HG02981 (cell line): ENCODE measurements at regions not wholly inside any gene's neighbourhood (a gene's known extent, or its start where the extent isn't known, plus 50 kb on each side); places are given as distances from the start of the nearest gene placed in this dataset.
"Not testable (repeated sequence)": the region's sequence is repeated elsewhere in the genome, so short reads cannot be mapped to it uniquely, and the experiment has no call there.

Source experiments
- ATAC-seq: cut with Tn5 transposase; IDR thresholded peaks from one replicate; pipeline ENCODE4 v1.9.1; 2021; ENCODE audit warnings: mild to moderate bottlenecking, moderate library complexity; ENCODE audit not compliant: unreplicated experiment

DNA sequence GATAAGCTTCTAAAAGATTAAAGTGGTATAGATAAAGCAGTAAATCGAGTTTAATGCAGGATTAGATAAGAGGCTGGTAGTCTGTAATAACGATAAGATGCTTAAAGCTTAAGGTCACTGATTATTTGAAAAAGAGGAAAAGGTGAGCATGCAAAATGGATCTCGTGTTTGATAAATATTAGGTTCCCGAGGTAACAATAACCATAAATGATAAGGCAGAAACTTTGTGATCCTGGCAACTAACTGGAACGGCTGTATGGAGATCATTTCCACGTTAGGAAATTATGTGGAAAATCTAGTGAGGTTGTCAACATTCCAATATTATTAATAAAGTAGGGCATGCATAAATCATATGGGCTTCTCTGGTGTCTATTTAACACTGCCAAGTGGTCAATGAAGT is 255.5 kb downstream of the EFCAB11 start:
- ATAC-seq, result no peak

DNA sequence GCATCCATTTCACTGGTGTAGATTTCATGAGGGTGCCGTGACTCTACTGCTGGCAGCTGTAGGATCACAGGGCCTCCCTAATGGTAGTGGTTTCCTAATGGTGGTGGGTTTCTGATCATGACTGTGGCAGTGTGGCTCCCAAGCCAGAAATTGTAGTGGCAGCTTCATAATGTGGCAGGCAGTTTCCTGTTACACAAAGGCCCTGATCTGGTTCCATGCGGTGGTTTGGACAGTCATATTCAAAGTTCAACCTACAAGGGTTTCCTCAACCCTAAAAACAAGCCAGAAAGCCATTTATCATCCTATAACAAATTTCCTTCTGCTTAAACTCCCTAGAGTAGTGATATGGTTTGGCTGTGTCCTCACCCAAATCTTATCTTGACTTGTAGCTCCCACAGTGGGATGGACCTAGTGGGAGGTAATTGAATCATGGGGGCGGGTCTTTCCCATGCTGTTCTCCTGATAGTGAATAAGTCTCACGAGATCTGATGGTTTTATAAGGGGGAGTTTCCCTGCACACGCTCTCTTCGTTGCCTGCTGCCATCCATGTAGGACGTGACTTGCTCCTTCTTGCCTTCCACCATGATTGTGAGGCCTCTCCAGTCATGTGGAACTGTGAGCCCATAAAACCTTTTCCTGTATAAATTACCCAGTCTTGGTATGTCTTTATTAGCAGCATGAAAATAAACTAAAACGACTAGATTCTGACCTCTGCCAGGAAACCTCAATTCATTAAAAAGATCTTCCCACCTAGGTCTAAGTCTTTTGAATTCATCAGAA is 257.1 kb downstream of the EFCAB11 start:
- ATAC-seq, result no peak

DNA sequence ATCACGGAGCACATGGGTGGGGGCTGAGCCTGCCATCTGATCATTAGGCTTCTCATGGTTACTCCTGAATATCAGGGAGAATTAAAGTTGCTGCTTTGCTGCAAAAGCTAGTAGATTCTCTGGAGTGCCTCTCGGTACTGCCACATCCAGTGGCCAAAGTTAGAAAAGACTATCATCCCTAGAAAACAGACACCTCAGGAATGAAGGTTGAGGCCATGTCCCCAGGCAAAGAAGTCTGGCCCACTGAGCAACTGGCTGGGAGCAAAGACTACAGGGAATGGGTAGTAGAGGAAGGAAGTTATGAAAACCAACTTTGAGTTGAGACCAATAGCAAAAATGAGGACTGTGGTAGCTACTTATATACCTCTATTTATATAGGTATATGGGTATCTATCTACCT is 258.7 kb downstream of the EFCAB11 start:
- no peak for ATAC-seq

DNA sequence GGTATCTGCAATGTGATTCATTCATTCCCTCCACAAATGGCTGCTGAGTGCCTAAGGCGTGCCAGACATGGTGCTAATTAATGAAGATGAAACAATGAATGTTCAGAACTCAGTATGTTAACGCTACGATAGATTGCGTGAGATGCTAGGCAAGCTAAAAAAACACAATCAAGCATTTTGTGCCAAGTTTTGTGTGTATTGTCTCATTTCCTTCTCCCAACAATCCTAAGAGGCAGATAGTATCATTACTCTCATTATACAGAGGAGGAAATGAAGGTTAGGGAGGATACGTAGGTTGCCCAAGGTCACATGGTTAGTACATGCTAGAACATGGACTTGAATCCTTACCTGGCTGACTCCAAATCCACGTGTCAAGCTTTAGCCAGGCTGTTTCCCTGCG is 264.4 kb downstream of the EFCAB11 start:
- ATAC-seq, result no peak

DNA sequence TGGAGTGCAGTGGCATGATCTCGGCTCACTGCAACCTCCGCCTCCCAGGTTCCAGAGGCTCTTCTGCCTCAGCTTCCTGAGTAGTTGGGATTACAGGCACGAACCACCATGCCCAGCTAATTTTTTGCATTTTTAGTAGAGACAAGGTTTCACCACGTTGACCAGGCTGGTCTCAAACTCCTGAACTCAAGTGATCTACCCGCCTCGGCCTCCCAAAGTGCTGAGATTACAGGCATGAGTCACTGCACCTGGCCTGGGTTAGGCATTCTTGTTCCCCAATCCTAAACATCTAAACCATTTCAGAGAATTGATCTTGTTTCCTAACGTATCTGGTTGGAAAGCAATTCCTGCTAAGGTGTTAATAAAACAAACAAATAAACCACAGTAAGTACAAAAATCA is 264.8 kb downstream of the EFCAB11 start:
- ATAC-seq, result not testable (repeated sequence)

DNA sequence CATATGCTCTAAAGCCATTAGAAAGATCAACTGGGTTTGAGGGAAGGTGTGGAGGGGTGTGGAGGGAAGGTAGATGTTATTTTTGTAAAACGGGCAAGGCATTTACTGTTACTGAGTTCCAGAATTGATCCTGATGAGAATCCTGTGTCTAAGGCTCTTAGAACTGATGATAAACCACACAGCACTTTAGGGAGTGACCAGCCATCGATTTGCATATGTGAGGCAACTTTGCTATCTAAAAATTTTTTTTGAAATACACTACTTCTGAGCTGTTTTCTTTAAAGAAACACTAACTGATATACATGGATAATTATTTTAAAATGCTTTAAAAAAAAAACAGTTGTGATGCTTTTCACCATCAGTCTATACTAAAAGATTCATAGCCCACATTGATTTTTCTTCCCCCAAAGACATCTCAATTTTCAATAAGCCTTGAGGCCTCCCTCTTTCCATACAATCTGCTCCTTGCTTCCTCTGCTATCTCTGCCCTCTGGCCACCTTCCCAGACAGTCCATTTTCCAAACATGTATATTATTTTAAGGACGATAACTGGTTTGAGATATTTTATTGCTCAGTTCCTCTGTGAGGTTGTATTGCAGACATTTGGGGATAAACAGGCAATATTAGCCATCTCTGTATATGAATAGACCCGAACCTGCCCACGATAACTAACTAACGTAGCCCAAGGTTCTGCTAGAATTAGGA is 265.9 kb downstream of the EFCAB11 start:
- ATAC-seq, result no peak

DNA sequence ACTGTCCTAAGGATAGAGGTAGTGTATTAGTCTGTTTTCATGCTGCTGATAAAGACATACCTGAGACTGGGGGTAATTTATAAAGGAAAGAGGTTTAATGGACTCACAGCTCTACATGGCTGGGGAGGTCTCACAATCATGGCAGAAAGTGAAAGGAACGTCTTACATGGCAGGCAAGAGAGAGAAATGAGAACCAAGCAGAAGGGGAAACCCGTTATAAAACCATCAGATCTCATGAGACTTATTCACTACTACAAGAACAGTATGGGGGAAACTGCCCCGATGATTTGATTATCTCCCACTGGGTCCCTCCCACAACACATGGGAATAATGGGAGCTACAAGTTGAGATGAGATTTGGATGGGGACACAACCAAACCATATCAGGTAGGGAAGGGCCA is 267.4 kb downstream of the EFCAB11 start:
- ATAC-seq, result not testable (repeated sequence)

DNA sequence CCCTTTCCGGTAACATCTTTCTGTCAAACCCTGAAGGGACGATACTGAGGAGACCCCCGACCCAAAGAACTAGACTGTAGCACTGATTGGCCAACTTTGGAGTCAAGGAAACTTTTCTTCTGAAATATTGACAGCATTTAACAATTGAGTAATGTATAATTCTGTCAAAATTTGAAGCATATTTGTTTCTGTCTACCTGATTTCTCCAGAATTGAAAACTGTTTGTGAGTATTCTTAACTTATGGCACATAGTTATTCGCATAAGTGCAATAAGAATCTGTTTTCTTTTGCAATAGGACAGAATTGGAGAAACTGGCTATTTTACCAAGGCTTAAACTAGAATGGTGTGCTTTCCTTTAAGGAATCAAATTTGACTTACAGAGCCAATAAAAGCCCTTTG is 267.1 kb upstream of the FOXN3 start:
- no peak for ATAC-seq

DNA sequence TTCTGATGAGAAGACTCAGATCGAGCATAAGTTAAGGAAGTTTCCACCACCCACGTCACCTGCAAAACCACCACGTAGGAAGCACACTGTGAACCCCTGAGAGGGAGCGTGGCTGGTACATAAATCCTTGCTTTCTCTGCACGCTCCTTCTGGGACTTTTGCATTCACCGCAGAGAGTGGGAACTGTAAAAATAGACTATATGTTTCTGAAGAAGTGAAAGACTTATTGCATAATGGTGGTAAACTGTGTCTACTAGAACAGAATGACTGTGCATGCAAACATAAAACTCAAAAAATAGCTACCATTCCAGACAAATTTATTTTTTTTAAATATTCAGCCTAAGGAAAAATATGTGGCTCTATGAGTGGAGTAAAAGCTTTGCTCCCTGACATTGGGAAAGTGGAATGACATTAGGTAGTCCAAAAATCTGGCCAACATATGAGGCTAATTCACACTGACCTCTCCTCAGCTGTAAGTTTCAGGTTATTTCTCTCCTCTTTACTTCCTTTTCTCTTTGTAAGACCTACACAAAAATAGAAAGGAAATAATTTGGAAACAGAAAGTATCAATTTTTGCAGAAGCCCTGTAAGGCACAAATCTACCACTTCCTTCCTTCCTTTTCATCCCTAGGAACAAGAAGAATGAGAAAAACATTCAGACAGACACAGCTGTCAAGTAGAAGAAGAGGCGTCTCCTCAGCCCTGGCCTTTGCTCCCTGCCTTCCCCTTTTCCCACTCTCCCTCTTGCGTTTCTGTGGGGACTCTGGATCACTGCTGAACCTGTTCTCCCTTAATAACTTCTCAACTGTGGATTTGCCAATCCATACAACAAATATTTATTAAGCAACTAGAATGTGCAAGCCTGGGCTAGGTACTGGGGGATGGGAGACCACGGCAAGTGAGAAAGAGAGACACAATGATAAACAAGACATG is 264.3 kb upstream of the FOXN3 start:
- peak; percentile 76 for ATAC-seq

DNA sequence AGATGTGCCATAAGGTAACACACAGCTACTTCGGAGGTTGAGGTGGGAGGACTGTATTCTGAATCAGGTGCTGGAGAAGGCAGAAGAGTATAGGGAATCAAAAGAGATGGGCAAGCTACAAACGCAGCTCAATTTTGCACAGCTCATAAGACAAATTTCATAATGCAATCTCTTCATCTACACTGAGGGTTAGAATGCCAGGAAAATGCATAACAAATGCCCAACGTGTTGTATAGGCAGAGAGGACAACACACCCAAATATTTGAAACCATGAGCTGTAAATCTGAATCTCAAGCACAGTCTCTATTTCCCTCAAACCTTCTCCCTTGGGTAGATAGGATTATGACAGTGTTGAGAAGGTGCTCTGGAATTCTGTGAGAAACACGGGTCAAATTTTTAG is 263.1 kb upstream of the FOXN3 start:
- ATAC-seq, result no peak

DNA sequence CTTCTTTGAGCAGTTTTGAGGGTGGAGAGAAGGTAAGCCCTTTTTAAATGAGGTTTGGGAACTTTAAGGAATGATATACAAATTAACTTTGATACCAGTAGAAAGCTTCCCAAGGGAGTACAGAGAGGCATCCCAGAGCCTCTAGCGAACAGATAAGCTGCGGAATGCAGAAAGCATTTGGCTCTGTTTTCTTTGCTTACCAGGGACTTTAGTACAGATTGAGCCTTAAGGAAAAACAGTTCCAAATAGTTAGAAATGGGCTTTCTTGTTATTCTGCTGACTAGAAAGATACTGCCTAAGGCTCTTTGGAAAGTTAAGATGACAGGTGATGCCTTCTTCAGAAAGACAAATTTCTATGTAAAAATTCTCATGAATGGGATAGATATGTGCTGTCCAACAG is 261.7 kb upstream of the FOXN3 start:
- ATAC-seq, result no peak

DNA sequence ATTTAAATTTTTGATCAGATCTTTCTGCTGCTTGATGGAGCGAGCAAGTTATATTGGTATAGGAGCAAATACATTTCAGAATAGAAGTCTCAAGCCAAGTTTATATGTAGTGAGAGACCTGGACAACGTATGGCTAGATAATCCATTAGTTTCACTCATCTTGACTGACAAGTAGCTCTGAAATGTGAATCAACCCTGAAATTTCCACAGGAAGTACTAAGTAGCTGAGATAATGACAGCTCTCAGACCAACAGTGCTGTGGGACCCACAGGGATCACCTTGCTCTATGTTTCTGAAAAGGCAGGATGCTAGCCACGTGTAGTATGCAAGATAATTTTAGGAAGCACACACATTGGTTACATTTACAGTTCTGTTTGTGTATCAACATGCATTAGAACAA is 258.6 kb upstream of the FOXN3 start:
- no peak for ATAC-seq

DNA sequence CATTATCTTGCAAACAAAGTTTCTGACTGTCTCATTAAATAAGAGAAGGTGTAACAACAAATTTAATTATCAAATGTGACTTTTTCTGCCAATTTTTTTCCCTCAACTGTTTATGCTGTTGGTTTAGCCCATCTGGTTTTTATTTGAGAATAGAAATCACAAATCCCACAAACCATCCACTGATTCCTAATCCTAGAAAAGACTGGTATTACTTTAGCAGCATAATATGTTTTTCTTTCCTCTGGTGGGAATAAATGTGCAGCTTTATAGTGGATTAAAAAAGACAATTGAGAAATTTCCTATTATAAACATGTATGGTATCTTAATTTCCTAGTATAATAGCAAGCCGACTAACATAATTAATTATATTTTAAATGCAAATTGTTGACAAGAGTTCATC is 257.9 kb upstream of the FOXN3 start:
- no peak for ATAC-seq

DNA sequence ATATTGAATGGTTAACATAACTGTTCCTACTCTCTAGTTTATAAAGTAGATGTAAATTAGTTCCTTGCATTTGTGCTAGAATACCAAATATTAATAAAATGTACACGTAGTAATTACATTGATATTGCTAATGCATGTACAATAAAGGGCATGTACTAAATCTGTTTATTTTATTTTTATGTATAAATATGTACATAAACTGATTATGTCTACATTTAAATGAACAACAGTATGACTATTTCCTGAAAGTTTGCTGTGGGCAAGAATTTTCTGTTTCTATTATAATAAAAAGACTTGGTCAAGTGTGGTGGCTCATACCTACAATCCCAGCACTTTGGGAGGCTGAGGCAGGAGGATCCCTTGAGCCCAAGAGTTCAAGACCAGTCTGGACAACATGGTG is 257.2 kb upstream of the FOXN3 start:
- ATAC-seq, result no peak

DNA sequence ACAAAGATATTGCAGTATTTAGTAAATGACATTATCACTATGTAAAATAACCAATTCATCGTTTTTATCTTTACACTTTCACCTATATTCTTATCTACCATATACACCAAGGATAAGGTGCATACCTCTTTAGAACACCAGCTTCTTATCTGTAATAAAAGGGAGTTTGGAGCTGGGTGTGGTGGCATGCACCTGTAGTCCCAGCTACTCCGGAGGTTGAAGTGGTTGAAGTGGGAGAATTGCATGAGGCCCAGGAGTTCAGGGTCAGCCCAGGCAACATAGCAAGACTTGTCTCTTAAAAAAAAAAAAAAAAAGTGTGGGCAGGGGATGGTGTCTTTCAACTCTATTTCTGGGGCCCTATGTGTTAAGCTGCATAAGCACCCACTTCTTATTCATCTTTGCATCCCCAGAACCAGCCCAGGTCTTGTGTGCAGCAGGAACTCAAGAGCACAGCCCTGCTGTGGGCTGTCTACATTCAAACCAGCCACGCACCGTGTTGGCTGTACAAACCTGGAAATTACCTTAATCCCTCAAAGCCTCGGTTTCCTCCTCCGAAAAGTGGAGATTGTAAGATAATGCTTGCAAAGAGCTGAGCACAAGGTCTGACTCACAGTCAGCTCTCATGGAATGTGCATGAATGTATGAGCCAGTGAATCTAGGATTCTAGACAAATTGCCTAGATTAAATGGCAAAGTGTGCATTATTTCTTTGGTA is 256.6 kb upstream of the FOXN3 start:
- no peak for ATAC-seq

DNA sequence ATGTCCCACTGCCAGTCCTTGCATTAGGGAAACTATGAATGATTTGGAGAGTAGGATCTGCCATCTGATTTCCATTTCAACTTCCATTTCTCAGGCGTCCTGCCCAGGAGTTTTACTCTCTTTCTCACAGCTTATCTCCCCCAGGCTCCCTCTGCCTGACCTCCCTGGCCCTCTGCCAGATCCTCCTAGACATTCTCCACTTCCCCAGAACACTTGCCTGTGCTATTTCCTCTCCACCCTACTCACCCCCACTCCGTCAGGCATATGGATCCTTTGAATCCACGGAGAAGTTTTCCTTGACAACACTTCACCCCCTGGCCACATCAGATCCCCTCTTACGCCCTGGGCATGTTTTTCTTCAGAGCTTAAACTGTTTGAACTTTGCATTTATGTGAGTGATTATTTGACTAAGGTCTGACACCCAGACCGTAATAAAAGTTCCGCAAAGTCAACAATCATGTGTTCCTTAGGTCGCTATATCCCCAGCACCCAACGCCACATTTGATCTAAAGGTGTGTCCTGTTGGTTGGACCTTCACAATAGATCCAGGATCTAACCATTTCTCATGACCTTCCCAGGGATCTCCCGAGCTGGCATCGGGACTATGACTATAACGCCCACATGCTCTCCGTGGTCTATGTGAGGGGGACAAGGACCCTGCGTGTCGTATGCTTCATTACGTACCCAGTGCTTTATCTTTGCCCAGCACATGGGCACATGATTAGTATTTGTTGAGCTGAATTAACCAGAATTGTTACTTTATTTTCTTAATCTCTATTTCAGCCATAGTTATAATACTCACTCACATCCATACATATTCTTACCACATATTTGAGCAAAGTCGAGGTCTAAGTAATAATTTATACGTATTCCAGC is 255.8 kb upstream of the FOXN3 start:
- no peak for ATAC-seq

DNA sequence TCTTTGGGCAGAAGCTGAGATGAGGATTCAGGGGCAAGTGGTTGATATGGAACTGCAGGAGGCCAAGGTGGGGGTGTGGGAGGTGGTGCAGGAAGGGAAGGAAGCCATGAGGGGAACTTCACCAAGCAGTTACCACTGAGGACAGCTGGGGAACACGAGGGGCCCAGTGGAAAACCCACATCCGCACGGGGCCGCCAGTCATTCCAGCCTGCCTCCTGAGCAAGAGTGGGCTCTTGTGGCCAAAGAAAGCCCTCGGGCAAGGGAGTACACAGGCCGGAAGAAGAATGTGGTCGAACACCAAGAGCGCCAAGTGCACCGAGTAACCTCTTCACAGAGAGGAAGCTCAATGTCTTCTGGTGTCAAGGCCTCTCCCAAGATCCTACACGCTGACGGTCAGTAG is 252.2 kb upstream of the FOXN3 start:
- ATAC-seq, result no peak

DNA sequence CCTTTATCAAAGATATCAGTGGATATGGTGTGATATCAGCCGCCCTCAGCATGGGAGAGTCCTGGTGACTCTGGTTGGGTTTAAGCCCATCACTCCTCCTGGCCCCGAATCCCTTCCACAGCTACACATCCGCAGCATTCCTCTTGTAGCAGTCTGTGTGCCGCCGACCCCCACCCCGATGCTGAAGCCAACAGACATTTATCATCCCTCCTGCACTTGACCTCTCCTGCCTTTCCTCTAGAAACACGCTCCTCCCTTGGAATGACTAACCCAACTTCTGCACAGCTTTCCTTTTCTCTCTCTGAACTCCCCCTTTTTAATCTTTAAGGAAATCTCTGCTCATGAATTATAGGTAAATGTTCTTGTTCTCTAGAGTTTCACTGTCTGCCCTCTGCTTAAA is 250.9 kb upstream of the FOXN3 start:
- ATAC-seq, result no peak

DNA sequence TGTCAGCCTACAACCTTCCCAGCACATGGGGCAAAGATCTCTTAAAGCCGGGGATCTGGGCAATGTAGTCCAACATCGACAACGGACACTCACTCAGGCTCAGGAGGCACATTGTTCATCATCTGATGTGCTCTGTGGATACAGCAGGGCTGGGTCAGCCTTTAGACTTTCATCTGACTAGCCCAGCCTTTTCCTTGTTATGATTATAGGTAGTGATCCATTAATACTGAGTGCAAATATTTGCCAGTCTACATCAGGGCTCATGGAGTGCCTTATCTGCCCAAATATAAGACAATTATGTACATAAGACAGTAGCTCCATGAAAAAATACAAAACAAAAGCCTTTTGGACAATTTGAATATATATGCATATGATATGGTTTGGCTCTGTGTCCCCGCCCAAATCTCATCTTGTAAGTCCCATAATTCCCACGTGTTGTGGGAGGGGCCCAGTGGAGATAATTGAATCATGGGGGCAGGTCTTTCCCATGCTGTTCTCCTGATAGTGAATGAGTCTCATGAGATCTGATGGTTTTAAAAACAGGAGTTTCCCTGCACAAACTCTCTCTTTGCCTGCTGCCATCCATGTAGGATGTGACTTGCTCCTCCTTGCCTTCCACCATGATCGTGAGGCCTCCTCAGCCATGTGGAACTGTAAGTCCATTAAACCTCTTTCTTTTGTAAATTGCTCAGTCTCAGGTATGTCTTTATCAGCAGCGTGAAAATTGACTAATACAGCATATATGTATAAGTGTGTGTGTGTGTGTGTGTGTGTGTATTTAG is 248.5 kb upstream of the FOXN3 start:
- not testable (repeated sequence) for ATAC-seq
